Astrocyte (in vitro differentiated cells and primary cell): ENCODE measurements at regions not wholly inside any gene's neighbourhood (a gene's known extent, or its start where the extent isn't known, plus 50 kb on each side); places are given as distances from the start of the nearest gene placed in this dataset.

ENCODE experiments used
- DNase-seq: peaks from one replicate; pipeline ENCODE4 v3.0.0-alpha.2; 2010; ENCODE audit warnings: low read depth
- FAIRE-seq: peaks from 2 replicates; lab custom pipeline; 2011; peaks lifted over from hg19 to GRCh38; lab: Jason Lieb, UNC
- H2AFZ ChIP-seq: 2 replicates; pipeline ENCODE4 v1.6.0; 2012; ENCODE audit warnings: low read depth, low read length, inconsistent platforms
- H3K27ac ChIP-seq: 2 replicates; pipeline ENCODE4 v1.5.1; 2011; ENCODE audit warnings: low read depth, low read length, inconsistent platforms
- H3K27me3 ChIP-seq: 2 replicates; pipeline ENCODE4 v1.6.0; 2011; ENCODE audit warnings: low read length, inconsistent platforms; ENCODE audit not compliant: insufficient read depth
- H3K36me3 ChIP-seq: 2 replicates; pipeline ENCODE4 v1.5.1; 2011; ENCODE audit warnings: low read length, inconsistent platforms; ENCODE audit not compliant: insufficient read depth
- H3K4me1 ChIP-seq: 2 replicates; pipeline ENCODE4 v1.5.1; 2011; ENCODE audit warnings: low read length, inconsistent platforms; ENCODE audit not compliant: insufficient read depth
- H3K4me2 ChIP-seq: 2 replicates; pipeline ENCODE4 v1.6.0; 2012; ENCODE audit warnings: low read length, inconsistent platforms
- H3K4me3 ChIP-seq: 2 replicates; pipeline ENCODE4 v1.5.1; 2011; ENCODE audit warnings: low read depth, mild to moderate bottlenecking, low read length, inconsistent platforms; ENCODE audit not compliant: insufficient read depth
- H3K79me2 ChIP-seq: 2 replicates; pipeline ENCODE4 v1.6.0; 2012; ENCODE audit warnings: mild to moderate bottlenecking, low read length, inconsistent platforms; ENCODE audit not compliant: insufficient read depth
- H3K9ac ChIP-seq: 2 replicates; pipeline ENCODE4 v1.6.0; 2012; ENCODE audit warnings: mild to moderate bottlenecking, low read length, inconsistent platforms
- H3K9me3 ChIP-seq: 2 replicates; pipeline ENCODE4 v1.5.1; 2012; ENCODE audit warnings: low read depth, mild to moderate bottlenecking, low read length, inconsistent platforms; ENCODE audit not compliant: insufficient read depth
- H4K20me1 ChIP-seq: 2 replicates; pipeline ENCODE4 v1.6.0; 2012; ENCODE audit warnings: low read length, inconsistent platforms; ENCODE audit not compliant: insufficient read depth
- H3K27ac Mint-ChIP-seq: one replicate; pipeline ENCODE4 v1.8.0; 2021; ENCODE audit warnings: mild to moderate bottlenecking, mixed read lengths; ENCODE audit not compliant: unreplicated experiment
- H3K27me3 Mint-ChIP-seq: one replicate; pipeline ENCODE4 v1.8.0; 2021; ENCODE audit warnings: low read depth, mixed read lengths; ENCODE audit not compliant: unreplicated experiment
- H3K36me3 Mint-ChIP-seq: one replicate; pipeline ENCODE4 v1.8.0; 2021; ENCODE audit warnings: low read depth, mixed read lengths; ENCODE audit not compliant: unreplicated experiment
- H3K4me1 Mint-ChIP-seq: one replicate; pipeline ENCODE4 v1.8.0; 2021; ENCODE audit warnings: low read depth, mixed read lengths; ENCODE audit not compliant: unreplicated experiment
- H3K4me3 Mint-ChIP-seq: one replicate; pipeline ENCODE4 v1.8.0; 2021; ENCODE audit warnings: mild to moderate bottlenecking, moderate library complexity, mixed read lengths; ENCODE audit not compliant: unreplicated experiment
- H3K9me3 Mint-ChIP-seq: one replicate; pipeline ENCODE4 v1.8.0; 2021; ENCODE audit warnings: mild to moderate bottlenecking, mixed read lengths; ENCODE audit not compliant: unreplicated experiment
- CTCF ChIP-seq: IDR thresholded peaks from 2 replicates; pipeline ENCODE4 v1.5.1; 2011; ENCODE audit warnings: low read depth, mild to moderate bottlenecking, inconsistent platforms, low read length, moderate library complexity; ENCODE audit not compliant: insufficient read depth
- EZH2 ChIP-seq: IDR thresholded peaks from 2 replicates; pipeline ENCODE4 v1.6.1; 2012; ENCODE audit warnings: mild to moderate bottlenecking, low read length, inconsistent platforms; ENCODE audit not compliant: insufficient read depth

DNA sequence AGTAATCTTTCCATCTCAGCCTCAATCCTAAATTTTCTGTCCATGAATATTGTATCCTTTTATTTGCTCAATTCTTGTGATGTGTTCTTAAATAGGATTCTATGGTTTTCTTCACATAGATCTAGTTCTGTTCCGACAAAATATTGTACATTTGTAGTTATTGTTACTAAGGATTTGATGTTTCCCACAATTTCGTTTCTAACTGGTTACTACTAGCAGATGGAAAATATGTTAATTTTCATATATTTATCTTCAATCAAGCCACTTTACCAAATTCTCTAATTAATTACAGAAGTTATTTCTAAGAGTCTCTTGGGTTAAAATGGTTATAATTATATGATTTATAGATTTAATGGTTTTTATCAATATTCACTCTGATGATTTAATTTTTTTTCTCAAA is 60.3 kb downstream of the SEC61B start:
- Histone ChIP-seq H3K4me1 (no peaks in the 10 kb centered on the region), H2AFZ (no peak overlapping the region), H3K9ac (no peak overlapping the region), H3K4me2 (no peak overlapping the region), H3K79me2 (no peaks in the 10 kb centered on the region), H3K9me3 (no peaks in the 10 kb centered on the region), H4K20me1 (no peaks in the 10 kb centered on the region), H3K36me3 (no peaks in the 10 kb centered on the region), H3K27me3 (no peaks in the 10 kb centered on the region), H3K27ac (no peak overlapping the region), H3K4me3 (no peak overlapping the region)
- no peak overlapping the region for H3K27ac Mint-ChIP-seq
- H3K9me3 Mint-ChIP-seq, result no peaks in the 10 kb centered on the region
- no peaks in the 10 kb centered on the region for H3K36me3 Mint-ChIP-seq
- H3K4me1 Mint-ChIP-seq, result no peaks in the 10 kb centered on the region
- no peaks in the 10 kb centered on the region for H3K27me3 Mint-ChIP-seq
- TF ChIP-seq CTCF (no peak), EZH2 (no peak)
- no peak overlapping the region for H3K4me3 Mint-ChIP-seq
- FAIRE-seq (no peak), DNase-seq (no peak)

DNA sequence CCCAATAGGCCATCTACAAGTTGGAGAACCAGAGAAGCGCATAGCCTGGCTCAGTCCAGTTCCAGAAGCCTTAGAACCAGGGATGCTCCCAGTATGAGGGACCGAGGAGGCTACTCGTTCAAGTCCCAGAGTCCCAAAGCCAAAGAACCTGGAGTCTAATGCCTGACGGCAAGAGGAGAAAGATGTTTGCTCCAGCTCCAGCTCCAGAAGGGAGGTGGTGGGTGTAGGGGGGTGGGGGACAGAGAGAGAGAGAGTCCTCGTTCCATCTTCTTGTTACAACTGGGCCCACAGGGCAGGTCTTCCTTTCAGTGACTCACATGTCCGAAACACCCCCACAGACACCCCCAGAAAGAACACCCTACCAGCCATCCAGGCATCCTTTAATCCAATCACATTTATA is 63.9 kb downstream of the SEC61B start:
- Histone ChIP-seq H3K9me3 (no peaks in the 10 kb centered on the region), H3K27ac (no peak overlapping the region), H3K4me3 (no peak overlapping the region), H2AFZ (no peak overlapping the region), H3K27me3 (no peaks in the 10 kb centered on the region), H3K79me2 (no peaks in the 10 kb centered on the region), H3K4me1 (no peaks in the 10 kb centered on the region), H4K20me1 (no peaks in the 10 kb centered on the region), H3K9ac (no peak overlapping the region), H3K36me3 (no peaks in the 10 kb centered on the region), H3K4me2 (no peak overlapping the region)
- TF ChIP-seq CTCF, result no peak
- TF ChIP-seq EZH2, result no peak
- FAIRE-seq (no peak), DNase-seq (no peak)
- Mint-ChIP-seq H3K4me1 (no peaks in the 10 kb centered on the region), H3K4me3 (no peak overlapping the region), H3K27ac (no peak overlapping the region), H3K9me3 (no peaks in the 10 kb centered on the region), H3K36me3 (no peaks in the 10 kb centered on the region), H3K27me3 (no peaks in the 10 kb centered on the region)

DNA sequence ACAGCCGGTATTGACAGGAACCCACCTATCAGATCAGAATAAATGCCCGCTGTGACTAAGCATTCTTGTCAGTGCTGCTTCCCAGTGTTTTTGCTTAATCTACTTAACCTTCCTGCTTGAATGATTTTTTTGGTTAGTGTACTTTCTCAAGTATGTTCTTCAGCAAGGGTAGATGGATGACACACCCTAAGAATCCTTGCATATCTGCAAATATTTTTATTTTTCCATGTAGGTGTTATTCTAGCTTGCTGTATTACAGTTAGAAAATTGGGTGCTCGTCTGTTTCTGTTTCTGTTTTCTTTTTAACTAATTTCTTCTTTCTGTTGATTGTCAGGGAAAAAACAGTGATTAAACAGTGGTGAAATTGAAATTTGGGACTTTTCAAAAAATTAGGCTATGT is 64.5 kb downstream of the SEC61B start:
- H3K36me3 Mint-ChIP-seq, result no peaks in the 10 kb centered on the region
- H3K27me3 ChIP-seq, result no peaks in the 10 kb centered on the region
- H3K4me3 Mint-ChIP-seq, result no peak overlapping the region
- FAIRE-seq (no peak), DNase-seq (no peak)
- H3K36me3 ChIP-seq, result no peaks in the 10 kb centered on the region
- H3K27ac Mint-ChIP-seq, result no peak overlapping the region
- H2AFZ ChIP-seq, result no peak overlapping the region
- H3K4me1 Mint-ChIP-seq, result no peaks in the 10 kb centered on the region
- no peak overlapping the region for H3K27ac ChIP-seq
- TF ChIP-seq EZH2 (no peak), CTCF (no peak)
- no peaks in the 10 kb centered on the region for H3K4me1 ChIP-seq
- H3K9me3 Mint-ChIP-seq, result no peaks in the 10 kb centered on the region
- H3K4me2 ChIP-seq, result no peak overlapping the region
- H4K20me1 ChIP-seq, result no peaks in the 10 kb centered on the region
- H3K9me3 ChIP-seq, result no peaks in the 10 kb centered on the region
- H3K79me2 ChIP-seq, result no peaks in the 10 kb centered on the region
- no peak overlapping the region for H3K4me3 ChIP-seq
- no peaks in the 10 kb centered on the region for H3K27me3 Mint-ChIP-seq
- no peak overlapping the region for H3K9ac ChIP-seq
